NB4 (cell line): ENCODE measurements at regions not wholly inside any gene's neighbourhood (a gene's known extent, or its start where the extent isn't known, plus 50 kb on each side); places are given as distances from the start of the nearest gene placed in this dataset.

Experiments
- POLR2A ChIP-seq: IDR thresholded peaks from 2 replicates; pipeline ENCODE4 v1.6.1; 2011; ENCODE audit warnings: mild to moderate bottlenecking; ENCODE audit not compliant: insufficient read length; ENCODE audit errors: extremely low read depth
- TF ChIP-seq, protein P1 (sequence below): IDR thresholded peaks from one replicate; pipeline ENCODE4 v1.5.1; 2012; ENCODE audit warnings: low read depth, low read length

DNA sequence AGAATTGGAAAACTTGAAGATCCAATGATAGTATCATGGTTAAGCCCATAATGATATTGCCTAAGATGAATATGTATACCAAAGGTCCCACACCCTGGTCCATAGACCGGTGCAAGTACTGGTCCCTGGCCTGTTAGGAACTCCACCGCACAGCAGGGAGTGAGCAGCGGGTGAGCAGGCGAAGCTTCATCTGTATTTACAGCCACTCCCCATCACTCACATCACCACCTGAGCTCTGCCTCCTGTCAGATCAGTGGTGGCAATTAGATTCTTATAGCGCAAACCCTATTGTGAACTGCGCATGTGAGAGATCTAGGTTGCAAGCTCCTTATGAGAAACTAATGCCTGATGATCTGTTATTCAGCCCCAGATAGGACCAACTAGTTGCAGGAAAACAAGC is 402.4 kb downstream of the EPHA4 start:
- TF ChIP-seq, protein P1, sequence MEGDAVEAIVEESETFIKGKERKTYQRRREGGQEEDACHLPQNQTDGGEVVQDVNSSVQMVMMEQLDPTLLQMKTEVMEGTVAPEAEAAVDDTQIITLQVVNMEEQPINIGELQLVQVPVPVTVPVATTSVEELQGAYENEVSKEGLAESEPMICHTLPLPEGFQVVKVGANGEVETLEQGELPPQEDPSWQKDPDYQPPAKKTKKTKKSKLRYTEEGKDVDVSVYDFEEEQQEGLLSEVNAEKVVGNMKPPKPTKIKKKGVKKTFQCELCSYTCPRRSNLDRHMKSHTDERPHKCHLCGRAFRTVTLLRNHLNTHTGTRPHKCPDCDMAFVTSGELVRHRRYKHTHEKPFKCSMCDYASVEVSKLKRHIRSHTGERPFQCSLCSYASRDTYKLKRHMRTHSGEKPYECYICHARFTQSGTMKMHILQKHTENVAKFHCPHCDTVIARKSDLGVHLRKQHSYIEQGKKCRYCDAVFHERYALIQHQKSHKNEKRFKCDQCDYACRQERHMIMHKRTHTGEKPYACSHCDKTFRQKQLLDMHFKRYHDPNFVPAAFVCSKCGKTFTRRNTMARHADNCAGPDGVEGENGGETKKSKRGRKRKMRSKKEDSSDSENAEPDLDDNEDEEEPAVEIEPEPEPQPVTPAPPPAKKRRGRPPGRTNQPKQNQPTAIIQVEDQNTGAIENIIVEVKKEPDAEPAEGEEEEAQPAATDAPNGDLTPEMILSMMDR, result no peak
- TF ChIP-seq POLR2A, result no peak
